MCF 10A (cell line): ENCODE measurements at regions not wholly inside any gene's neighbourhood (a gene's known extent, or its start where the extent isn't known, plus 50 kb on each side); places are given as distances from the start of the nearest gene placed in this dataset.

Experiments
- BruUV-seq: library from RNA; stranded (reverse); fragments of 400-500 nt; replicated peaks from 2 replicates; lab custom pipeline; 2021; lab: Mats Ljungman, UMichigan
- CTCF ChIA-PET: fragments of 300-600 bp; sonication (Branson Sonifier 250); formaldehyde crosslinking; extraction: SDS; loops from one replicate; lab custom pipeline; 2021; ENCODE audit warnings: antibody characterized with exemption, inconsistent platforms; lab: Yijun Ruan, JAX
- POLR2A ChIA-PET: fragments of 300-600, 350-650 bp; sonication (Branson Sonifier 250); formaldehyde crosslinking; extraction: SDS; loops from one replicate; lab custom pipeline; 2020; ENCODE audit warnings: antibody characterized with exemption, inconsistent platforms; lab: Yijun Ruan, JAX
- DNase-seq: peaks from one replicate; pipeline ENCODE4 v3.0.0-alpha.2; 2018; ENCODE audit not compliant: unreplicated experiment
- H3K27ac Mint-ChIP-seq: one replicate; pipeline ENCODE4 v1.8.0; 2022; ENCODE audit warnings: mild to moderate bottlenecking, low read depth, mixed read lengths; ENCODE audit not compliant: unreplicated experiment
- H3K27me3 Mint-ChIP-seq: one replicate; pipeline ENCODE4 v1.8.0; 2022; ENCODE audit warnings: mixed read lengths; ENCODE audit not compliant: insufficient read depth, unreplicated experiment
- H3K36me3 Mint-ChIP-seq: one replicate; pipeline ENCODE4 v1.8.0; 2022; ENCODE audit warnings: mild to moderate bottlenecking, moderate library complexity, mixed read lengths; ENCODE audit not compliant: insufficient read depth, unreplicated experiment
- H3K4me1 Mint-ChIP-seq: one replicate; pipeline ENCODE4 v1.8.0; 2022; ENCODE audit warnings: mixed read lengths; ENCODE audit not compliant: insufficient read depth, unreplicated experiment
- H3K4me3 Mint-ChIP-seq: one replicate; pipeline ENCODE4 v1.8.0; 2022; ENCODE audit warnings: mild to moderate bottlenecking, moderate library complexity, mixed read lengths; ENCODE audit not compliant: unreplicated experiment
- H3K9me3 Mint-ChIP-seq: one replicate; pipeline ENCODE4 v1.8.0; 2022; ENCODE audit warnings: mixed read lengths; ENCODE audit not compliant: unreplicated experiment
- intact Hi-C: fragments of 100-400 bp; cut with micrococcal nuclease; formaldehyde crosslinking; loops from 2 replicates; pipeline ENCODE4 v1.14.1; 2022
- TF ChIP-seq, protein P1 (sequence below): fragments of 200-600 bp; IDR thresholded peaks from one replicate; pipeline ENCODE4 v1.8.0; 2022; ENCODE audit warnings: antibody characterized with exemption, mild to moderate bottlenecking; ENCODE audit not compliant: unreplicated experiment

DNA sequence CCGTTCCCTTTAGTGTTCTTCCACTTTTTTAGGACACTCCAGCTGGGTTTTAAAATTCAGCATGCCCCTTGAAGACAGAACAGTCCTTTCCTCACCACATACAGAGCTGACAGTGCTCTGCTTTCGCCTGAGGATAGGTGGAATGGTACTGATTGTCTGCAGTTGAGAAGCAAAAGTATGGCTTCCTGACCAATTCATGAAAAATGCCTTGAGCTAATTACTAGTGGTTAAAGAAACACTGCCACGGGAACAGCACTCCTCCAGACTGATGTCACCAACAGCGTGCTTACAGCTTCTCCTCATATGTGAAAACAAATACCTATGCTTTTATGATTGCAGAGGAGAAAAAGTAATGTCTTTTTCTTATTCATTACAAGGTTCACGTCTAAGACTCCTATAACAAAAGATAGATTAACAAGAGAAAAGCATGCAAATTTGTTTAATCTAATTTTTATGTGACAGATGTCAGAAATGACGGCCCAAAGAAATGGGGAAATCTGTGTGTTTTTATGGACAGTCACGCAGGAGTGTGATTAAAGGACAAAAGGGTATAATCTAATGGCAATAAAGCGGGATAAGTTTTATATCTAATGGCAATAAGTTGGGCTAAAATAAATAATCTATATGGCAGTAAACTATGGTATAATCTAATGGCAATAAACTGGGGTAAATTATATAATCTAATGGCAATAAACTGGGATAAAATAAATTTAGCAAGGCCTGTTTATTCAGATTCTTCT, 123.4 kb upstream of the ARHGAP42 start:
- TF ChIP-seq, protein P1, sequence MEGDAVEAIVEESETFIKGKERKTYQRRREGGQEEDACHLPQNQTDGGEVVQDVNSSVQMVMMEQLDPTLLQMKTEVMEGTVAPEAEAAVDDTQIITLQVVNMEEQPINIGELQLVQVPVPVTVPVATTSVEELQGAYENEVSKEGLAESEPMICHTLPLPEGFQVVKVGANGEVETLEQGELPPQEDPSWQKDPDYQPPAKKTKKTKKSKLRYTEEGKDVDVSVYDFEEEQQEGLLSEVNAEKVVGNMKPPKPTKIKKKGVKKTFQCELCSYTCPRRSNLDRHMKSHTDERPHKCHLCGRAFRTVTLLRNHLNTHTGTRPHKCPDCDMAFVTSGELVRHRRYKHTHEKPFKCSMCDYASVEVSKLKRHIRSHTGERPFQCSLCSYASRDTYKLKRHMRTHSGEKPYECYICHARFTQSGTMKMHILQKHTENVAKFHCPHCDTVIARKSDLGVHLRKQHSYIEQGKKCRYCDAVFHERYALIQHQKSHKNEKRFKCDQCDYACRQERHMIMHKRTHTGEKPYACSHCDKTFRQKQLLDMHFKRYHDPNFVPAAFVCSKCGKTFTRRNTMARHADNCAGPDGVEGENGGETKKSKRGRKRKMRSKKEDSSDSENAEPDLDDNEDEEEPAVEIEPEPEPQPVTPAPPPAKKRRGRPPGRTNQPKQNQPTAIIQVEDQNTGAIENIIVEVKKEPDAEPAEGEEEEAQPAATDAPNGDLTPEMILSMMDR: no peak
- no peak overlapping the region for H3K27ac Mint-ChIP-seq
- H3K27me3 Mint-ChIP-seq: no peaks in the 10 kb centered on the region
- H3K4me1 Mint-ChIP-seq: peaks cover 14% of the 10 kb centered on the region
- intact Hi-C loops: no loop called here
- ChIA-PET POLR2A (no interaction called here), CTCF (interaction anchor here (1.0 to 1.2 kb wide), 3 partner anchors 10 to 349 kb away, joined by 3 to 4 read pairs (median 3); no protein-coding TSS in a partner anchor)
- DNase-seq: no peak
- no peaks in the 10 kb centered on the region for H3K9me3 Mint-ChIP-seq
- no peaks in the 10 kb centered on the region for H3K36me3 Mint-ChIP-seq
- H3K4me3 Mint-ChIP-seq: no peak overlapping the region
- BruUV-seq: no TSS peak

DNA sequence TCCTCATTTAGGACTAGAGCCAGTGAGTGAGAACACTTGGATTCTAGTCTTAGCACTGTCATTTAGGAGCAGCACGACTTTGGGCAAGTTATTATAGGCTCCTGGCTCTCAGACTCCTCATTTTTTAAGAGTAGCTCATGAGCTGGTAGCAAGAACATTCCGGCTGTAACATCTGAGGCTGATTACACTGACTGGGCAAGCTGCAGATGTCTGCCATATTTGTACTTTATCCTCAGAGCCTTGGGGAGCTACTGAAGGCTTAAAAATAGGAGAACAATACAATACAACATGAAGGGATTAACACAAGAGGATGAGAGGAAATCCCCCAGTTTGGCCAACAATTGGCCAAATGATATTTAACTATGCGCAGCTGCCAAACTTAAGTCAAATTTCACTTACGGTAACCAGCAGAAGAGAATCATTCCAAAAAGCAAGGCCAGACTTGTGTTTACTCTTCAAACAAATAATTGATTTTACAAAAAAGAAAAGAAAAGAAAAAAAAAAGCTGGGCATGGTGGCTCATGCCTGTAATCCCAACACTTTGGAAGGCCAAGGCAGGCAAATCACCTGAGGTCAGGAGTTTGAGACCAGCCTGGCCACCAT, 113.1 kb upstream of the ARHGAP42 start:
- intact Hi-C loops: no loop called here
- no peak overlapping the region for H3K4me3 Mint-ChIP-seq
- H3K4me1 Mint-ChIP-seq: no peaks in the 10 kb centered on the region
- BruUV-seq: no TSS peak
- no peak overlapping the region for H3K27ac Mint-ChIP-seq
- no peaks in the 10 kb centered on the region for H3K36me3 Mint-ChIP-seq
- H3K9me3 Mint-ChIP-seq: no peaks in the 10 kb centered on the region
- CTCF ChIA-PET: interaction anchor here (0.6 to 1.5 kb wide), 11 partner anchors 10 to 1008 kb away, joined by 3 to 5 read pairs (median 3); no protein-coding TSS in a partner anchor
- no peak for DNase-seq
- TF ChIP-seq, protein P1: no peak
- POLR2A ChIA-PET: no interaction called here
- peaks cover 38% of the 10 kb centered on the region for H3K27me3 Mint-ChIP-seq

DNA sequence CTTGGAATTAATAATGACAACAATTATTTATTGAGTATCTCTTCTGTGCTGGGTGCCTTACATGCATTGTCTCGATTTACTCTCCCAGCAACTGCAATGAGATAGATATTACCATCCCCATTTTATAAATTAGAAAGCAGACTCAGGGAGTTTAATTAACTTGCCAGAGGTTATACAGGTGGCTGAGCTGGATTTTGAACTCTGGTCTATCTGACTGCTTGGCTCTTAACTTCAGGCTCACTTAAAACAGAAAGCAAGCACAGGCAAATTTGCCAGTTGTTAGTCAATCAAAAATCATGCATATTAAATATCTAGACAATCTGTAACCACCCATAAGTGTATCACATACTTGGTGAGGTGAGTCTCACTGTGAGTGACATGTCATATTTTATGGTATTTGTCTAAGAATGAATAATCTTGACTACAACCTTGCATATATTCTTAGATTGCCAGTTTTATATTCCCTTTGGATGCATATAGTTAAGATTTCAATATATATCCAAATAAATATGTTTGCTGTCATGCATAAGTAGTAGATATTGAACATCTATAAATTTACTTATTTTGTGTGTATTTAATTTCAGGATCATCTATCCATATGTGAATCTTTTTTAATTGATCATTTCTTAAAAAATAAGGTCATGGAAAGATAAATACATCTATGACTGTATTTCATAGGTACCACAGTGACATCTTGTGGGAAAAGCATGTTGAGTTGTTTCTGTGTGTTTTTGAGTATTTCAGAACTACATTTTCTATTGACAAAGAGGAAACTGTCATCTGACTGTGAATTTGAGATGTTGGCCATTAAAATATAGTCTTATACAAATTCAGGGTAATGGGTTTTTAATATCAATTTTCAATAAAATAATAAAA, 112.0 kb upstream of the ARHGAP42 start:
- H3K27ac Mint-ChIP-seq: no peak overlapping the region
- TF ChIP-seq, protein P1: peak; percentile 38
- CTCF ChIA-PET: interaction anchor here (0.5 to 1.5 kb wide), 7 partner anchors 105 to 1179 kb away, joined by 3 to 5 read pairs (median 3); no protein-coding TSS in a partner anchor
- no peaks in the 10 kb centered on the region for H3K4me1 Mint-ChIP-seq
- H3K4me3 Mint-ChIP-seq: no peak overlapping the region
- intact Hi-C loops: no loop called here
- BruUV-seq: no TSS peak
- H3K36me3 Mint-ChIP-seq: no peaks in the 10 kb centered on the region
- DNase-seq: peak; percentile 36
- H3K9me3 Mint-ChIP-seq: no peaks in the 10 kb centered on the region
- POLR2A ChIA-PET: no interaction called here
- H3K27me3 Mint-ChIP-seq: peaks cover 32% of the 10 kb centered on the region
